HG03196 (cell line): ENCODE measurements at regions not wholly inside any gene's neighbourhood (a gene's known extent, or its start where the extent isn't known, plus 50 kb on each side); places are given as distances from the start of the nearest gene placed in this dataset.

ENCODE experiments used
- ATAC-seq: cut with Tn5 transposase; IDR thresholded peaks from one replicate; pipeline ENCODE4 v1.9.1; 2021; ENCODE audit not compliant: unreplicated experiment

- no peak for ATAC-seq
Observed at GRCh38 chr16:86134802-86135461, 236.0 kb downstream of the IRF8 start.

- no peak for ATAC-seq
Observed at GRCh38 chr16:86137359-86137758, 238.4 kb downstream of the IRF8 start.

- ATAC-seq = no peak
Observed at GRCh38 chr16:86138121-86139085, 239.4 kb downstream of the IRF8 start.

- ATAC-seq = no peak
Observed at GRCh38 chr16:86142801-86143236, 243.9 kb downstream of the IRF8 start.

- ATAC-seq = no peak
Observed at GRCh38 chr16:86143666-86144065, 244.7 kb downstream of the IRF8 start.

GRCh38 chr16:86145669-86146068, 246.7 kb downstream of the IRF8 start:
- ATAC-seq = no peak

- no peak for ATAC-seq
Observed at GRCh38 chr16:86150641-86151238, 251.8 kb downstream of the IRF8 start.

- ATAC-seq = no peak
Observed at GRCh38 chr16:86151239-86151851, 252.4 kb downstream of the IRF8 start.

- ATAC-seq = no peak
Observed at GRCh38 chr16:86156155-86156554, 257.2 kb downstream of the IRF8 start.

GRCh38 chr16:86157616-86158247, 258.8 kb downstream of the IRF8 start:
- ATAC-seq = no peak

- ATAC-seq = no peak
Observed at GRCh38 chr16:86158688-86159360, 259.9 kb downstream of the IRF8 start.

- no peak for ATAC-seq
Observed at GRCh38 chr16:86165479-86165878, 266.5 kb downstream of the IRF8 start.

GRCh38 chr16:86166414-86166813, 267.5 kb downstream of the IRF8 start:
- no peak for ATAC-seq

- ATAC-seq = no peak
Observed at GRCh38 chr16:86167061-86167460, 268.1 kb downstream of the IRF8 start.

GRCh38 chr16:86170720-86171119, 271.8 kb downstream of the IRF8 start:
- no peak for ATAC-seq

GRCh38 chr16:86171329-86171728, 272.4 kb downstream of the IRF8 start:
- no peak for ATAC-seq

GRCh38 chr16:86175816-86176215, 276.9 kb downstream of the IRF8 start:
- ATAC-seq = no peak

GRCh38 chr16:86176462-86176861, 277.5 kb downstream of the IRF8 start:
- ATAC-seq = no peak

GRCh38 chr16:86180244-86180643, 281.3 kb downstream of the IRF8 start:
- no peak for ATAC-seq

GRCh38 chr16:86180780-86181179, 281.8 kb downstream of the IRF8 start:
- no peak for ATAC-seq
